ENCODE measurements at regions not wholly inside any gene's neighbourhood (a gene's known extent, or its start where the extent isn't known, plus 50 kb on each side); places are given as distances from the start of the nearest gene placed in this dataset.

- TF ChIP-seq, protein P1, sequence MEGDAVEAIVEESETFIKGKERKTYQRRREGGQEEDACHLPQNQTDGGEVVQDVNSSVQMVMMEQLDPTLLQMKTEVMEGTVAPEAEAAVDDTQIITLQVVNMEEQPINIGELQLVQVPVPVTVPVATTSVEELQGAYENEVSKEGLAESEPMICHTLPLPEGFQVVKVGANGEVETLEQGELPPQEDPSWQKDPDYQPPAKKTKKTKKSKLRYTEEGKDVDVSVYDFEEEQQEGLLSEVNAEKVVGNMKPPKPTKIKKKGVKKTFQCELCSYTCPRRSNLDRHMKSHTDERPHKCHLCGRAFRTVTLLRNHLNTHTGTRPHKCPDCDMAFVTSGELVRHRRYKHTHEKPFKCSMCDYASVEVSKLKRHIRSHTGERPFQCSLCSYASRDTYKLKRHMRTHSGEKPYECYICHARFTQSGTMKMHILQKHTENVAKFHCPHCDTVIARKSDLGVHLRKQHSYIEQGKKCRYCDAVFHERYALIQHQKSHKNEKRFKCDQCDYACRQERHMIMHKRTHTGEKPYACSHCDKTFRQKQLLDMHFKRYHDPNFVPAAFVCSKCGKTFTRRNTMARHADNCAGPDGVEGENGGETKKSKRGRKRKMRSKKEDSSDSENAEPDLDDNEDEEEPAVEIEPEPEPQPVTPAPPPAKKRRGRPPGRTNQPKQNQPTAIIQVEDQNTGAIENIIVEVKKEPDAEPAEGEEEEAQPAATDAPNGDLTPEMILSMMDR (IDR thresholded peaks at IDR 0.05), result no peak
- TF ChIP-seq POLR2A (IDR thresholded peaks at IDR 0.05), result no peak
Measured at GRCh38 chr5:43837996-43838395, 235.0 kb downstream of the NNT start.

Data from right lobe of liver (tissue), 4 donors.